ENCODE measurements at regions not wholly inside any gene's neighbourhood (a gene's known extent, or its start where the extent isn't known, plus 50 kb on each side); places are given as distances from the start of the nearest gene placed in this dataset.

DNA sequence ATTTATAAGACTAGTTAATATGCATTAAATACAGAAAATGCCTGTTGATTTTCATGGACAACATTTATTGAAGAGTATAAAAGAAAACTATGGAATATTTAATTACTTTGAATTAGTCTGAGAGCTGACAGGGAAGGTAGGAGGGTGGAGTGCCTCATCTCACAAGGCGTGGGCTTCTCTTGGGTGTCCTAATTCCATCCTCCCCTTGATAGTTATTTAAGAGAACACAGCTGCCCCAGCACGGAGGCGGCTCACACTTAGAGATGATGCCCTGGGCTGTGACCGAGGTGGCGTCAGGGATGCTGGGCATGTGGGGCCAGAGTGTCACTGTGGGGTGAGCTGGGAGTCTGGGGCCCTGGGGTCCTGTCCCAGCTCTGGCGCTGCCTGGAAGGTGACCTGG lies 493.0 kb downstream of the PTPRU start:
- intact Hi-C loops (cut with micrococcal nuclease): no loop called here
- H3K4me1 Mint-ChIP-seq: peaks cover 7% of the 10 kb centered on the region
- no peak overlapping the region for H3K4me3 Mint-ChIP-seq
- H3K27me3 Mint-ChIP-seq: no peaks in the 10 kb centered on the region
- no peaks in the 10 kb centered on the region for H3K36me3 Mint-ChIP-seq (ENCODE audit: low read depth)
- DNase-seq: no peak
- H3K27ac Mint-ChIP-seq: no peak overlapping the region
- H3K9me3 Mint-ChIP-seq: no peaks in the 10 kb centered on the region

DNA sequence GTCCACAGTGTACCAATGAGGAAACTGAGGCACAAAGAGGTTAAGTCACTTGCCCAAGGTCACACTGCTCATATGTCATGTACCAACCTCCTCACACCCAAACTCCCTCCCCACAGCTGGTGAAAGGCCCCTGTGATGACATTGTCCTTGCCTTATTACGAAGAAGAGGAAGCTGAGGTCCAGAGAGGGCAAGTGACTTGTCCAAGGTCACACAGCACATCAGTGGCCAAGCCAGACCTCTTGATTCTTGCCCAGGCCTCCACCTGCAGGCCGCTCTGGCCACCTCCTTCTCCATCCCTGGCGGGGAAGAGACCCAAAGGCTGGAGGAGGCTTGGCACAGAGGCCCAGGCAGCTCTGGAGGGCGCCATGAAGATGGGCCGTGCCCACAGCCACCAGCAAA lies 492.4 kb downstream of the PTPRU start:
- Mint-ChIP-seq H3K27ac (no peak overlapping the region), H3K27me3 (no peaks in the 10 kb centered on the region)
- no peak for DNase-seq

GRCh38 chr1:29725262-29725661 lies 488.9 kb downstream of the PTPRU start:
- H3K36me3 Mint-ChIP-seq (ENCODE audit: low read depth): peaks cover 4% of the 10 kb centered on the region
- intact Hi-C loops (cut with micrococcal nuclease): no loop called here
- H3K27me3 Mint-ChIP-seq: no peaks in the 10 kb centered on the region

More for the DNA sequence above, 492.4 kb downstream of the PTPRU start:
- H3K4me1 Mint-ChIP-seq: peaks cover 7% of the 10 kb centered on the region
- H3K4me3 Mint-ChIP-seq: no peak overlapping the region
- peaks cover 4% of the 10 kb centered on the region for H3K9me3 Mint-ChIP-seq
- peaks cover 3% of the 10 kb centered on the region for H3K36me3 Mint-ChIP-seq (ENCODE audit: low read depth)
- intact Hi-C loops (cut with micrococcal nuclease): no loop called here

DNA sequence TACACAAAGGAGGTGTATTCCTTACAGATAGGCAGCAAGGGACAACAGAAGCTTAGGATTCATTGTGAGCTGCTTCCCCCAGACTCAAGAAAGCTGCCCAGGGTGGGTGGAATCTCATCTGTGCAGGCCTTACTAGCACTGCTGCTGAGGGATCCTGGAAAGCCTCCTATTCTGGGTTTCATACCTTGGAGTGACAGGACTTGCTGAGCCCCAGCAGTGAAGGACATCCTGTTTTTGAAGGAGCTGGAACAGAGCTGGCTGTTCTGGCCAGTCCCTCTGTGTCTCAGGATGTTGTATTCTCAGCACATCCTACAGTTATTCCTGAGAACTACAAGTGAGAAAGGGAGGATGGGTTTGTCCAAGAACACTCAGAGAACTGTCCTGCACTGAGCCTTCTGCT lies 486.3 kb downstream of the PTPRU start:
- intact Hi-C loops (cut with micrococcal nuclease): no loop called here
- H3K27ac Mint-ChIP-seq: no peak overlapping the region
- H3K9me3 Mint-ChIP-seq: peaks cover 32% of the 10 kb centered on the region
- DNase-seq: no peak
- H3K27me3 Mint-ChIP-seq: no peaks in the 10 kb centered on the region
- H3K4me1 Mint-ChIP-seq: peaks cover 19% of the 10 kb centered on the region
- H3K4me3 Mint-ChIP-seq: no peak overlapping the region
- peaks cover 11% of the 10 kb centered on the region for H3K36me3 Mint-ChIP-seq (ENCODE audit: low read depth)

More at GRCh38 chr1:29725262-29725661, 488.9 kb downstream of the PTPRU start:
- no peak overlapping the region for H3K27ac Mint-ChIP-seq
- H3K4me3 Mint-ChIP-seq: no peak overlapping the region
- peaks cover 16% of the 10 kb centered on the region for H3K9me3 Mint-ChIP-seq
- DNase-seq: no peak
- H3K4me1 Mint-ChIP-seq: no peaks in the 10 kb centered on the region

DNA sequence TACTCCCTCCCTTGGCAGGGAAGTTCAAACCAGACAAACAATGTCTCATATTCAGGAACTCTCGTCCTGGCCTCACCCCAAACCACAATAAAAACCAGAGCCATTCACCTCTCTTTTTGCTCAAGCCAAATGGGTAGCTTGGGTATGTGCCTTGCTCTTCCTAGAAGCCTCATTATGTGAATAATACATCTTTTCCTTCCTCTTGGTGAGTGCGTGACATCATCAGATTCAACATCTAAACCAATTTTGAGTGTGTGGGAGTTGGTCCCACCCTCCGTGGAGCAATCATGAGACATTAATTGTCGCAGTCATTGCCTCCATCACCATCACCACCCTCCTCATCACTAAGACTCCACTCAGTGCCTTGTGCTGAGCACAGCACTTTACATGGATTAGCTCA lies 482.9 kb downstream of the PTPRU start:
- H3K4me3 Mint-ChIP-seq: peak overlapping the region; percentile 41
- H3K4me1 Mint-ChIP-seq: peaks cover 19% of the 10 kb centered on the region
- DNase-seq: no peak
- no peaks in the 10 kb centered on the region for H3K27me3 Mint-ChIP-seq
- H3K9me3 Mint-ChIP-seq: peaks cover 32% of the 10 kb centered on the region
- H3K36me3 Mint-ChIP-seq (ENCODE audit: low read depth): peaks cover 13% of the 10 kb centered on the region
- peak overlapping the region; percentile 53 for H3K27ac Mint-ChIP-seq
- intact Hi-C loops (cut with micrococcal nuclease): no loop called here

- no peak for DNase-seq
- H3K27me3 Mint-ChIP-seq: no peaks in the 10 kb centered on the region
- peak overlapping the region; percentile 41 for H3K4me3 Mint-ChIP-seq
- peaks cover 23% of the 10 kb centered on the region for H3K4me1 Mint-ChIP-seq
- H3K27ac Mint-ChIP-seq: peak overlapping the region; percentile 53
- intact Hi-C loops (cut with micrococcal nuclease): no loop called here
- peaks cover 29% of the 10 kb centered on the region for H3K9me3 Mint-ChIP-seq
- peaks cover 11% of the 10 kb centered on the region for H3K36me3 Mint-ChIP-seq (ENCODE audit: low read depth)
These were observed 482.5 kb downstream of the PTPRU start for GRCh38 chr1:29718791-29719190.

- Mint-ChIP-seq H3K4me1 (peaks cover 44% of the 10 kb centered on the region), H3K4me3 (no peak overlapping the region), H3K36me3 (ENCODE audit: low read depth) (peaks cover 9% of the 10 kb centered on the region), H3K27me3 (no peaks in the 10 kb centered on the region), H3K27ac (no peak overlapping the region), H3K9me3 (peaks cover 24% of the 10 kb centered on the region)
- intact Hi-C loops (cut with micrococcal nuclease): no loop called here
- no peak for DNase-seq
These were observed 480.0 kb downstream of the PTPRU start for GRCh38 chr1:29716306-29716705.

- intact Hi-C loops (cut with micrococcal nuclease): loop anchor here (2.0 to 5.0 kb wide), 2 partner anchors 63 to 477 kb away; partner anchors contain the start of gene PTPRU
- Mint-ChIP-seq H3K4me1 (peaks cover 54% of the 10 kb centered on the region), H3K27ac (peak overlapping the region; percentile 23), H3K9me3 (peaks cover 10% of the 10 kb centered on the region), H3K27me3 (no peaks in the 10 kb centered on the region), H3K36me3 (ENCODE audit: low read depth) (peaks cover 4% of the 10 kb centered on the region), H3K4me3 (no peak overlapping the region)
- DNase-seq: no peak
These were observed 477.5 kb downstream of the PTPRU start for GRCh38 chr1:29713857-29714256.

DNA sequence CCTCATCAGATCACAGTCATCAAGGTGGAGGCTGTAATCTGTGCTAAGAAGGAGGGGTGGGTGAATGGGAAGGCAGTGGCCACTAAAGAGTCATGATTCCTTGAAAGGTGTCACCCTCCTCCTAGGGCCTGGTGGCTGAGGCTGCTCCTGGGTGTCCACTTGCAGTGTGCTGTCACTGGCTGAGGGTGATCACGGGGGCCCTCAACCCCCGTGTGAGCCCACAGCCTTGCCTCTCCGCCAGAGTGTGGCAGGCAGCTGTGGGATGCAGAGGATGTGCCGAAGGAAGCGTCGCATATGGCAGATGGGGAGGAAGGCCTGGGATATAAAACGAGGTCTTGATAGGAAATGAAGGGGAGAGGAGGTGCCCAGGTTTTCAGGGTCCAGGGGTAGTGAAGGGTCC lies 476.5 kb downstream of the PTPRU start:
- Mint-ChIP-seq H3K4me1 (peaks cover 56% of the 10 kb centered on the region), H3K27me3 (no peaks in the 10 kb centered on the region), H3K27ac (peak overlapping the region; percentile 85), H3K36me3 (ENCODE audit: low read depth) (peaks cover 2% of the 10 kb centered on the region), H3K9me3 (peaks cover 4% of the 10 kb centered on the region), H3K4me3 (peak overlapping the region; percentile 59)
- no peak for DNase-seq
- intact Hi-C loops (cut with micrococcal nuclease): loop anchor here (1.0 to 5.0 kb wide), 3 partner anchors 24 to 476 kb away; partner anchors contain the start of gene PTPRU

DNA sequence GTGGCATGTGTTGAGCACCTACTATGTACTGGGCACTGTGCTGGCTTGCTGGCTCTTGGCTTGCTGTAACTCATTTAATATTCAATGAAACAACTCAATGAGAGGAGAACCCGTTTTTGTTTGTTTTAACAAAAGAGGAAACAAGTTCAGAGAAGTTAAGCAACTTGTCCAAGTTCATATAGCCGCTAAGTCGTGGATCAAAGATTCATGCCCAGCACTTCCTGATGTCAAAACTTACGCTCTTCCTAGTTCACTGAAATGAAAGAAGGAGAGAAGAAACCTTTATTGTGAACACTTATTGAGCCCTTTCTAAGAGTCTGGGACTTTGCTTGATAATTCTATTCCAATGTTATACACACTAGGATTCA lies 475.9 kb downstream of the PTPRU start:
- Mint-ChIP-seq H3K4me3 (peak overlapping the region; percentile 59), H3K4me1 (peaks cover 56% of the 10 kb centered on the region), H3K9me3 (peaks cover 4% of the 10 kb centered on the region), H3K27me3 (no peaks in the 10 kb centered on the region), H3K36me3 (ENCODE audit: low read depth) (peaks cover 2% of the 10 kb centered on the region), H3K27ac (peak overlapping the region; percentile 85)
- no peak for DNase-seq
- intact Hi-C loops (cut with micrococcal nuclease): loop anchor here (1.0 to 5.0 kb wide), 3 partner anchors 24 to 475 kb away; partner anchors contain the start of gene PTPRU

- peak overlapping the region; percentile 85 for H3K27ac Mint-ChIP-seq
- H3K4me1 Mint-ChIP-seq: peaks cover 58% of the 10 kb centered on the region
- peak; percentile 82 for DNase-seq
- H3K9me3 Mint-ChIP-seq: peaks cover 4% of the 10 kb centered on the region
- peak overlapping the region; percentile 28 for H3K4me3 Mint-ChIP-seq
- no peaks in the 10 kb centered on the region for H3K36me3 Mint-ChIP-seq (ENCODE audit: low read depth)
- intact Hi-C loops (cut with micrococcal nuclease): loop anchor here (1.0 to 5.0 kb wide), 3 partner anchors 23 to 474 kb away; partner anchors contain the start of gene PTPRU
- H3K27me3 Mint-ChIP-seq: no peaks in the 10 kb centered on the region
These were observed 475.4 kb downstream of the PTPRU start for GRCh38 chr1:29711582-29712283.

GRCh38 chr1:29709704-29710280 lies 473.5 kb downstream of the PTPRU start:
- H3K36me3 Mint-ChIP-seq (ENCODE audit: low read depth): no peaks in the 10 kb centered on the region
- peak overlapping the region; percentile 59 for H3K4me3 Mint-ChIP-seq
- intact Hi-C loops (cut with micrococcal nuclease): loop anchor here (5.0 kb wide), 1 partner anchor 472 kb away; the partner anchor contains the start of gene PTPRU
- H3K4me1 Mint-ChIP-seq: peaks cover 58% of the 10 kb centered on the region
- H3K27ac Mint-ChIP-seq: peak overlapping the region; percentile 83
- peaks cover 4% of the 10 kb centered on the region for H3K9me3 Mint-ChIP-seq
- DNase-seq: peak; percentile 64
- H3K27me3 Mint-ChIP-seq: peaks cover 10% of the 10 kb centered on the region

GRCh38 chr1:29708796-29709703 lies 472.7 kb downstream of the PTPRU start:
- Mint-ChIP-seq H3K9me3 (peaks cover 4% of the 10 kb centered on the region), H3K4me3 (peak overlapping the region; percentile 59), H3K27me3 (peaks cover 12% of the 10 kb centered on the region), H3K27ac (peak overlapping the region; percentile 83), H3K36me3 (ENCODE audit: low read depth) (no peaks in the 10 kb centered on the region), H3K4me1 (peaks cover 57% of the 10 kb centered on the region)
- intact Hi-C loops (cut with micrococcal nuclease): no loop called here
- peak; percentile 64 for DNase-seq

Data from activated CD4-positive, alpha-beta T cell treated with anti-CD3 and anti-CD28 coated beads, Interleukin-2, amount 10 ng/mL, durations not matched to agents 24 days and 14 days (primary cell).